ACHN (cell line): ENCODE measurements at regions not wholly inside any gene's neighbourhood (a gene's known extent, or its start where the extent isn't known, plus 50 kb on each side); places are given as distances from the start of the nearest gene placed in this dataset.
"Not testable (repeated sequence)": the region's sequence is repeated elsewhere in the genome, so short reads cannot be mapped to it uniquely, and the experiment has no call there.

Experiments
- DNase-seq: peaks from one replicate; pipeline ENCODE4 v3.0.0-alpha.2; 2015
- in situ Hi-C: cut with HindIII; loops from 2 replicates; pipeline ENCODE4 v1.10.0; 2017; ENCODE audit warnings: low sequenced_read_pairs, low pct_ligation_motif_present, low pct_unique_long_range_greater_than_20kb

DNA sequence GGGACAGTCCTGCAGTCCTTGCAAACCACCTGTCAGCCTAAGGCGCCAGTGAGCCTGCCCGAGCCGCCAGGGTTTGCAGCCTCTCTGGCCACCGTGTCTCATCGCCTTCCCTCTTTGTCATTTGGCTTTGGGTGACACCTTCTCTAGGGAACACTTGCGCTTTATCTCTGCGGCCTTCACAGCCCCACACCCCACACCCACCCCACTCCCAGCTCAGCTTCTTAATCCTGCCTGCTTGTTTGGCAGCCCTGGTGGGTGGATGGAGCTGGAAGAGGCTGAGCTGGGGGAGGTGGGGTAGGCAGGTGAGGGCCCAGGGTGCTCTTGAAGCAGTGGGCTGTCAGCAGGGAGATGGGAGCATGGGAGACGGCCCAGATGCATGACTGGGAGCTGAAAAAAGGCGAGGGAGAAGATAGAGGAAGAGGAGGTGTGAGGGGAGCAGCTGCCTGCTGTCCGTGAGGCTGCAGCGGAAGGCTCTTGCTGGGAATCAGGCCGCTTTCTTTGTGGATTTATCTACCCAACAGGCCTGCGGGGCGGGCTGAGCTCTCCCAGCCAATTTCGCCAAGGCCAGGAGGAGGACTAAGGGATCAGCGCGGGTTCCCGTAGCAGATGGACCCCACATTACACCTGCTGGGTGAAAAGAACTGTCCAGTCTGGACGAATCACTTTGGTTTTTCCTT, 97.5 kb upstream of the STOX2 start:
- DNase-seq = no peak
- in situ Hi-C loops = no loop called here

DNA sequence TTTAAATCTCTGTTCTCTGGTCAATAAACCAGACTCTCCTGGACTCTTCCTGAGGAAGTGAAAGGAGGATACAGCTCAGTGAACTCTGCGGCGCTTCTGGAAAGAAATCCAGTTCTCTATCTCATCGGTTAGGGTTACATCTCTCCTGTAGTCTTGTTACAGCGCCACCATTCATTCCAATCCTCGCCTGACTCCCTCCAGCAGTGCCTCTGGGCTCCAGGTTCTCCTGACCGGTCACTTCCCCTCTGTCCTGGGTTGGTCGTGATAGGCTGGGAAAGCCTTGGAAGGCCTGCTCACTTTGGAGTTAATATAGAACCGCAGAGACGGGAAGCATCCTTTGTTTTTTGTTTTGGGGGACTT, 97.0 kb upstream of the STOX2 start:
- in situ Hi-C loops = no loop called here
- peak; percentile 72 for DNase-seq

DNA sequence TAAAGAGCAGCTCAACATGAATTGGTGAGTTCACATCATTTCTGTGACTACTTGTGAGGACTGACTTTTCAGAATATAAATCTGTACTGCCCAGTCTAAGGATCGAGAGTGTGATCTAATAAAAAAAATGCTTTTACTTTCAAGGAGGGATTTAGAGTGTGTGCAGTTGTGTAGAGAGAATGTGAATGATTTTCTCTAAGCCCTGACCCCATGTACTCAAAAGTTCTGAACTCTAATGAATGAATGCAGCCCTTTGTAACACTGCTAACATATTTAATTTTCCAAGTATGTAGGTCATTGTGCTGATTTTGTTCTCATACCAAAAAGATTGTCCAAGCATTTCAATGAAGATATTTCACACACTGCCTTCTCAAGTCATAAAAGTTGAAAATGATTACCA, 92.5 kb upstream of the STOX2 start:
- in situ Hi-C loops = no loop called here
- no peak for DNase-seq

DNA sequence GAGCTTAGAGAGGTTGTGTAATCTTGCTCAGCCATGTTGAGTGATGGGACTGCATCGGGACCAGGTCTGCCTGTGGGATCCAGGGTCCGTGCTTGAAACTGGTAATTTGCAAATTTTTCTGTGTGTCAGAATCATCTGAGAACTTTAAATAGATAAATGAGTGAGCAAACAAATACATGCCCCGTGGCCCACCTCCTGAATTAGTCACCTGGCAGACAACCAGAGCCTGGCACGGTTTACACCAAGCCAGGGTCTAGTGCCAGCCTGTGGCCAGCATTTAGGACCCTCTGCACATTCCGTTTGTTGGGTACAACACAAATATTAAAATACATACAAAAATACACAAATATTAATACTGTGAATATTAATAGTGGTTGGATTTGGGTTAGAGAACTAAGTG, 90.6 kb upstream of the STOX2 start:
- DNase-seq = no peak
- in situ Hi-C loops = no loop called here

DNA sequence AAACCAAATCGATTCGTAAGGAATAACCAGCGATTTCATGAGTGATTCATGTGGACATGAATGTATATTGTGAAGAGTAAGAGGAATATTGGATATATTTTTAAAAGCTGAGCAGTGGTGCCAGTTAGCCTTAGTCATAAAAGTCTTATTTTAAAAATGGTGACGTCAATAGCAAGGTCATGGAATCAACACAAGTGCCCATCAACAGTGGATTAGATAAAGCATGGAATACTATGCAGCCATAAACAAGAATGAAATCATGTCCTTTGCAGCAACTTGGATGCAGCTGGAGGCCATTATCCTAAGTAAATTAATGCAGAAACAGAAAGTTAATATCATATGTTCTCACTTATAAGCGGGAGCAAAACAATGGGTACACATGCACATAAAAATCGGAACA, 89.0 kb upstream of the STOX2 start:
- in situ Hi-C loops = no loop called here
- no peak for DNase-seq

DNA sequence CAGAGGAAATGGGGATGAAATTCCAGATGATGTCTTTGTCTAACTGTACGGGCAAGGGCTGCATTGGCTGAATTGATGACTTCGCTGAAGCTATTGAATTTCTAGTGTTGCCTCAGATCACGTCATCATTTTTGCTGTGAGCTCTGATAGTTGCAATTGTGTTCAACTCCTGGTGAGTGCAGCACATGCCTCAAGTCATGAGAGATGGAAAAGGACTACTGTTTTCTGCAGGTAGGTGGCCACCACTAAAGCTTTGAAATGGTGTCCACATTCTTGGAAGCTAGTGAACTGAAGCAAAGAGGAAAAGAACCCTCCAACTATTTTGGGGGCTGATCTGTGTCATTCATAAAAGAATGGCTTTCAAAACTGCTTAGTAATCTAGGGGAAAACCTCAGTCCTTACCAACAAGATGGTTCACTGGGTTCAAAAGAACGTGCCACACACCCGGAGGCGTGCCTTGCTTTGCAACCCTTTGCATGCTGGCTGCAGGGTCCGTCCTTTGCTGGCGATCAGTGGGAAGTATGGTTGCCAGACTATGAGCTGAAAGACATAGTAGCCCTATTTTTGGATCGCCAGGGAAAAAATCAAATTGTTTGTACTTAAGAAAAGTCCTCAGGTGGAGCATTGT, 88.1 kb upstream of the STOX2 start:
- in situ Hi-C loops = no loop called here

DNA sequence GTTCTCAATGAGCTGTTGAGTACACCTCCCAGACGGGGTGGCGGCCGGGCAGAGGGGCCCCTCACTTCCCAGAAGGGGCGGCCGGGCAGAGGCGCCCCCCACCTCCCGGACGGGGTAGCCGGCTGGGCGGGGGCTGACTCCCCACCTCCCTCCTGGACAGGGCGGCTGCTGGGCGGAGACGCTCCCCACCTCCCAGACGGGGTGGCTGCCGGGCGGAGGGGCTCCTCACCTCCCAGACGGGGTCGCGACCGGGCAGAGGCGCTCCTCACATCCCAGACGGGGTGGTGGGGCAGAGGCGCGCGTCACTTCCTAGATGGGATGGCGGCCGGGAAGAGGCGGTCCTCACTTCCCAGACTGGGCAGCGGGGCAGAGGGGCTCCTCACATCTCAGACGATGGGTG, 86.5 kb upstream of the STOX2 start:
- not testable (repeated sequence) for DNase-seq

More for the DNA sequence above, 88.1 kb upstream of the STOX2 start:
- DNase-seq = peak; percentile 72

DNA sequence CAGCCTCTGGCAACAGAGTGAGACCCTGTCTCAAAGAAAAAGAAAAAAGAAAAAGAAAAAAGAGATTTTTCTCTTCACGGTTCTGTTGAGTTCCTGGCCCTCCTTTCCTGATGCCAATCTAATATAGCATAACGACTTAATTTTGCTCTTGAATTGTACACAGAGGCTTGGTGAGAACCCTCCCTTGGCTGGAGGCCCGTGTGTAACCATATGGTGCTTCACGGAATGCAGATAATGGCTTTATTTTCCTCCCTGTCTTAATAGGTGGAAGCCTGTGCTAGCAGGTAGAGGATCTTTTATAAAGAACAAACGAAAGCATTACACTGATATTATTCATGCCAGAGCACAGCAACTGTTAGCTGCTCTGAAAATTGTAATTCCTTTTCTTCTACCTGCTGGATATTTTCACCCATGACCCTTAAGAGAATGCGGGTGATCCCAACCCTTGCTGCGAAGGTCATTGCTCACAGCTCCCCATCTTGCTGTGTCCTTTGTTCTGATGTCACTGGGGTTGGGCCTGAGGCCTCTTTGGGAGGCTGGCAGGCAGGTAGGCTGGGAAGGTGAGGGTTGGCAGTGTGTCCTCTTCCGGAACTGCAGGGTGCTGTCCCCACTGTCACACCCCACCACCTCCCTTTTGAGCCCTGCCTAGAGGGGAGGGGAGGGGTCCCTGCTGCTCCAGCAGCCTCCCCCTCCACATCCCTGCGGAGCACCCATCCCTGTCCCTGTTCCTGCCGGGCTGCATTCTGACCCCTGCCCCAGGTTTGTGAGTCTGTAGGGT, 83.8 kb upstream of the STOX2 start:
- in situ Hi-C loops = no loop called here
- DNase-seq = no peak

More for the DNA sequence above, 86.5 kb upstream of the STOX2 start:
- in situ Hi-C loops = not testable (repeated sequence)

DNA sequence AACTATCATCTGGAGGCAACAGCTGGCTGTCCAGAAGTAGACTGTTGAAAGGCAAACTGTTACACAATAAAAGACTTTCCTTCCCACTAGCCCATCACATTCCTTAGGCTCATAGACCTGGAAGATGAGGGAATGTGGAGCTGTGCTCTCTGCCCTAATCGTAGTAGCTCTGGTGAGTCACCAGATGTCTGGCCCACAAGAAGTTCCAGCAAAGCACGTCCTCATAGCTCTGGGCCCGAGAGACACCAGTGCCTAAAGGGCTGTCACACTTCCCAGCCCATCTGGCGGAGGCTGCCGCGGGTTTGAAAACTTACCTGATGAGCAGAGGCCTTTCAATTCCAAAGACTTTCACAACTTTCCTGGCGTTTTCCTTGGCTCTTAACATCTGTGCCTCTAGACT, 81.7 kb upstream of the STOX2 start:
- peak; percentile 84 for DNase-seq
- in situ Hi-C loops = no loop called here

DNA sequence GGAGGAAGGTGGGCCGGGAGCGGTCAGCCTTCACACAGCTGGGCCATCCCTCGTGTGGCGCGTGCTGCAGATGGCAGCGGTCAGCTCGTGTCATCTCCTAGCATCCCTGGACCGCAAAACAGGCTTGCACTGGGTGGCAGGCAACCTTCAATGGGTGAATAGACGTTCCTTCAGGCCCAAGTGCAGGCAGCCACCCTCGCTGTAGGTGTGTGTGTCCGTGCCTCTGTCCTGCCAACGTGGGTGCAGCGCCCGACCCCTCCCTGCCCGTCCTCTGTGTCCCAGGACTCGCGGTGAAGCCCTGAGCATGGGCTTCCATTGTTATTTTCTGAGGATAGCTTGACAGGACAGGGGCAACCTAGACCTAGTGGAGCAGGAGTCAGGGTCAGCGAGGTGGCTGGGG, 79.8 kb upstream of the STOX2 start:
- no peak for DNase-seq
- in situ Hi-C loops = no loop called here

DNA sequence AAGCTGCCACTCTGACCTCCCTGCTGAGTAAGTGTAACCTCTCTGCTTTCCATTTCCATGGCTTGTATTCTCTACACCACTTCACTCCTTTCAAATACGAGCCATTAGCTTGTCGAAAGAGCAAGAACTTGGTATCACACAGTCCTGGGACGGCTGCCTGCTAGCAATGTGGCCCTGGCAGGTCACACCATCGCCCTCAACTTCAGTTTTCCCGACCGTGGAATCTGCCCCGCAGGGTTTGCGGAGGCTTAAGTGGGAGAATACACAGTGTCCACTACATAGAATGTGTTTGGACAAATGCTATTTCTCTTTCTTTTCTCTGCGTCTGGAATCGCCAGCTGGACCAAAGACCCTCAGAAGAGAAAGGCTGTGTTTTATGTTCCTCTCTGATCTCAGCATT, 78.6 kb upstream of the STOX2 start:
- in situ Hi-C loops = no loop called here

DNA sequence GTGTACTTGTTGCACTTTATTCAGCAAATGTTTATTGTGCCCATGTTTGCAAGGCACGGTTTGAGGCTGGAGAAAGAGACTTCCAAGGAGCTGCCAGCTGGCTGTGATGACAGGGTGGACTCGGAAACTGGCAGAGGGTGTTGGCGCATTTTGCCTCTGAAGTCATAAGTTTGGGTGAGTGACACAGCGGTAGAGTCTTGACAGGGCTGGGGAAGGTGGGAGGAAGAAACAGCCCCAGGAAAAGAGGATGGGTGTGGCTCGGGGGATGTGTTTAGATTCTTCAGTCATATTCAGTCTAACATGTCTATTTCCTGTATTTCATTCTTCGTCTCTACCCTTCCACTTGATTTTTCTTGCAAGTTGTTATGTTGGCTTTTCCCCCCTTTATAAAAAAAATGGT, 77.0 kb upstream of the STOX2 start:
- no peak for DNase-seq
- in situ Hi-C loops = no loop called here

More for the DNA sequence above, 78.6 kb upstream of the STOX2 start:
- DNase-seq = no peak

DNA sequence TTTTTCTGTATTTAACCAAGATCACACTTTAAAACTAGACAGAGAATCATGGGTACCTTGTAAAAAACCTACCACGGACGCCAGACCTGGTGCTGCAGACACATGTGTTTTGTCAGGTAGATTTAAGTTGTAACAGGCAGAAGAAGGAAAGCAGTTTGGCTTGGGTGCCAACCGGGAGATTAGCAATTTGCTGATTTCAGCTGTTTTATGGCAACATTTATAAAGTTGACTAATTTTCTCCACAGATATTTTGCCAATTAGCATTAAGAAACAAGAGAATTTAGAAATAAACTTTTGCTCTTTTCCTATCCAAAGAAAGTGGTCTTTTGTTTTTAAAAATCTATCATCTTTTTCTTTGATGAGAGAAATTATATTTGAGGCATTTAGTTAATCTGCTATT, 76.3 kb upstream of the STOX2 start:
- in situ Hi-C loops = no loop called here
- no peak for DNase-seq

DNA sequence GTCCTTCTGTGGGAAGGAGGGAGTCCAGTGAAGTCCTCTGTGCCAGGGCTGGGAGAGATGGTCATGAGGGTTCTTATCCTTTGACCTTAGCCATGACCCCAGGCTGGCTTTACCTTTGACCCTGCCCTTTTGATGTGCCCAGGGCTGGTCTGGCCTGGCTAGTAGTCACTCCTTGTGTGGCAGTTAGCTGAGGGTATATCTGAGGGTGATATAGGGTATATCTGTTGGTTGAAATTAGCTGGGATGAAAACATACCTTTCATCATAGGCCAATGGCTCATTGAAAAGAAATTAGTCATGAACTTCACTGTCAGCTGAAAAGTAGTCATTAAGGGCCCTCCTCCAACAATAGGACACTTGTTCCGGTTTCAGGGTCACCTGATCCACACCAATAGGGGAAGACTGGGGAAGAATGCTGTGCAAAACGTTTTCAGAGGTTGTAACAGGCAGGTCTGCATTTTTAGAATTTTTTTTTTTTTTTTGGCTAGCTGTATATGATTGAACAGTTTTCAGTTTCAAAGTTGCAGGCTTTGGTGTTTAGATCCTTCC, 74.6 kb upstream of the STOX2 start:
- in situ Hi-C loops = no loop called here
- no peak for DNase-seq

DNA sequence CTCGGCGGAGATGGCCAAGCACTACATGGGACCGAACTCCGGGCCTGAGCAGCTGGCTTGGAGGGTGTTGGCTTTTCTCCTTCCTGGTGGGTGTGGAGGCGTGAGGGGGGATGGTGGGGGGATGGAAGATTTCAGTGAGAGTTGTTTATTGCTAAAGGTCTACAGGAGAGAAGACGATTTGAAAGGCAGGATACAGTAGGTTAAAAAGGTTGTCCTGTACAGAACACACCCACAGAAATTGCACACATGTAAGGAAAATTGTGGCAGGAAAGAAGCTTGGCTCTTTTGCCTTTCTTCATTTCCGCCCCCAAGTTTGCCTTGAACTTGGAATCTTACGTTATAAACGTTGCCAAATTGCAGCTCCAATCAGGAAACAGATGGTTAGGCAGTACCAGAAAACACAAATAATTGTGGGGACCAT, 74.1 kb upstream of the STOX2 start:
- no peak for DNase-seq
- in situ Hi-C loops = no loop called here

DNA sequence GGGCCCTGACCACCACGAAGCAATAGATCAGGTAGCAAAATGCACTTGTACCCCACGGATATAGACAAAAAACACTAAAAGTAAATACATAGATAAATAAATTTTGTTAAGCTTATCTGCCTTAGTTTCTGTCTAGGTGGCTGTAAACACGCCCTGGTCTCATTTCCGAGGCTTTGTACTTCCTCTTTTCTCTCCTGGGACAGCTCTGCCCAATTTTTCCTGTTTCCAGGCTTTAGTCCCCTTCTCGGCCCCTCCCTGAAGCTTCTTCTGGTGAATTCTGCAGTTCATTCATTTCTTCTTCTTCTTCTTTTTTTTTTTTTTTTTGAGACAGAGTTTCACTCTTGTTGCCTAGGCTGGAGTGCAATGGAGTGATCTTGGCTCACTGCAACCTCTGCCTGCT, 73.4 kb upstream of the STOX2 start:
- in situ Hi-C loops = no loop called here
- no peak for DNase-seq

DNA sequence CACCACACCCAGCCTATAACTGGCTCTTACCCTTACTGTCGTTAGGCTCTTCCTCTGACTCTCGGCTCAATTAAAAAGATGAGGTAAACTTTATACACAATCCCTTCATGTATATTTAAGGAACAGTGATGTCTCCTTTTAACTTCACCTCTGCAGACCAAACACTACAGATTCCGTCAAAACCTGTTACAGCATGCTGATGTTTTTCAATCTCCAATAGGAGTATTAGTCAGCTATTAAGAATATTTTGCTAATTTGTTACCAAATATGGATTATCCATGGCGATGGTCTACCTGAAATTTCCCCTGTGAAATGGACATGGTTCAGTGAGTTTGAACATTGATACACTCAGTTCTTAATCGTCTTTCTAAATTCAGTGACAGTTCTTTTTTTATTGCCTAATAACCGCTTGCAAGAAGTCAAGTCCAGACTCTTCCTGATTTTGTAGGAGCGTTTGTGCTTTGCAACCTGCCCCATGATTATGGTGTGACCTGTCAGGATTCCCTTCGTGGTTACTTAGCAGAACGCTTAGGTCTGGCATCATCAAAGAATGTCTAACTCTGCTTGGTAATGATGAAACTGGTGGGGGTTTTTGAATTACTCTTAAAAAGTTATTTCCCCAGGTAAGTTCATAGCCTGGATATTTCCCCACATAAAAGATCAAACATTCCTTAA, 72.2 kb upstream of the STOX2 start:
- no peak for DNase-seq

DNA sequence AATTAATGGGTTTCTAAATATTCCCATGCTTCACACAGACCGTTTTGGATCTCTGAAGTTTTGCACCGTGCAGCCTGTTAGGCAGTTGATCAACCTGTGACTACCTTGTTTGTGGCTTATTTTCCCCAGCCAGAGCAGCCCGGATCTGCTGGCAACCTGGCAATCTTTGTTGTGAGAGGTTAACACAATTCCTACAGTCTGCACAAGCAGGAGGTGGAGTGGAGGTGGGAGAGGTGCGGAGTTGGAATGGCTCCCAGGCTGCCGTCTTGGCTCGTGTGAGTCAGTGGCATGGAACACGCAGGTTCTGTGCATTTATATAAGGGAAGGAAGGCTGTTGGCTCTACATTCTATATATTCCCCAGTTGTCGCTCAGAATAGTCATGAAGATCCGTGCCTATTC, 70.9 kb upstream of the STOX2 start:
- no peak for DNase-seq
- in situ Hi-C loops = no loop called here

More for the DNA sequence above, 72.2 kb upstream of the STOX2 start:
- in situ Hi-C loops = no loop called here

DNA sequence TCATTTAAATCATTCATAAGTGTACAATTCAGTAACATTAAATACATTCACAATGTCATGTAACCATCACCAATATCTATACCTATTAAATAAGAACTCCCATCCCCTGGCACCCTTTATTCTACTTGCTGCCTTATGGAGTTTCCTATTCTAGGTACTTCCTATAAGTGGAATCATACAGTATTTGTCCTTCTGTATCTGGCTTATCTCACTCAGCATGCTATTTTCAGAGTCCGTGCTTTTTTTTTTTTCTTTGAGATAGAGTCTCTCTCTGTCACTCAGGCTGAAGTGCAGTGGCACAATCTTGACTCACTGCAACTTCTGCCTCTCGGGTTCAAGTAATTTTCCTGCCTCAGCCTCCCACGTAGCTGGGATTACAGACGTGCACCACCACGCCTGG, 67.9 kb upstream of the STOX2 start:
- in situ Hi-C loops = no loop called here
- DNase-seq = no peak
